CD4-positive, alpha-beta T cell treated with Interleukin-21 for 1 hour (primary cell): ENCODE measurements at regions not wholly inside any gene's neighbourhood (a gene's known extent, or its start where the extent isn't known, plus 50 kb on each side); places are given as distances from the start of the nearest gene placed in this dataset.
A peak's percentile ranks its signal among the peaks of the same experiment; 100 is the strongest.

ENCODE experiments used
- DNase-seq: peaks from one replicate; pipeline ENCODE4 v3.0.0-alpha.2; 2020

DNA sequence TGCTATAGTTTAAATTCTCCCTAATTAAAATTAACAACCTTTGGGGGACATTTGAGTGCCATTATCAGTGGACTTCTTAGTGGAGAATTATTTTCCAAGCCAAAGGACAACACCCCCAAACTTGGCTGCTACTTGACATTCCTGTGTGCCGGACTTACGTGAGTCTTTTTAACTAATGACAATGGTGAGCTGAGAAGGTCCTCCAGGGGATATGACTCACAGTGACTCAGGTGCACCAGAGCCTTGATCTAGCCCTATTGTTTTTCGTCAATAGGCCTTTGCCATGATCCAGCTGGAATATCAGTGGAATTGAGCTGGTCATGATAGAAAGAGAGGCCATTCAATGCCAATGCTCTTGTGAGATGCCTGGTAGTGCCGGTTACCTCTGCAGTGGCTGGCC lies 118.1 kb upstream of the CXCR4 start:
- DNase-seq, result no peak

DNA sequence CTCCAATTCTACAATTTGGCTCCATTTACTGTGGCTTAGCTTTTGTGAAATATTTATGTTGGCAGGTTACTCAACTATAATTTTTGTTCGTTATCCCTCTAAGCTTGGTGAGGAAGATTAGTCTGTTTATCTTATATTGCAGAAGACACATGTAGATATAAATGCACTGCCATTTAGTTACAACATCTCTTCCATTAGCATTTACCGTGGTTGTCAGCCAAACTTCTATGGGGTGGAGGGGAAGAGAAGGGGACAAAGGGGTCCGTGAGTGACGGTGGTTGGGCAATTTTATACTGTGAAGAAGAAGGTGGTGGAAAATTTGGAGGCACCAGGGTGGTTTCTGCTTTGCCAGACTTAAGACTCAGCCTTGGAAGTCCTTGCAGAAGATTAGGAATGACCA lies 117.6 kb upstream of the CXCR4 start:
- DNase-seq, result no peak

- no peak for DNase-seq
Observed at GRCh38 chr2:136234261-136234660, 116.3 kb upstream of the CXCR4 start.

DNA sequence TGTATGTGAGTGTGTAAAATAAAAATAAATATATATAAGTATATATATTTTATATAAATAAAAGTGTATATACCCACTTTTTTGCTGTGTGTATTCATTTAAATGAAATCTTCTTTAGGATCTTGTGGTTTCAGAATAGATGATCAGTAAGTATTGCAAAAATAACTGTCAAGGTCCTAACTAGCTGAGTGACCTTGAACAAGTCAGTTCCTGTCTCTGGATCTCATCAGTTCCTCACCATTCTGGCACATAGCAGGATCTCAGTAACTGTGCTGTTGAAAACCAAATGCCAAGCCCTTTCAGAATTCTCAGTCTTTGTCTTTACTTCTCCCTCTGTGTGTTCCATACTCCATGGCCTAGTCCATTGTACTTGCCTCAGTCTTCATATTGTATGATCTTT lies 115.3 kb upstream of the CXCR4 start:
- DNase-seq, result no peak

GRCh38 chr2:136232456-136233172 lies 114.7 kb upstream of the CXCR4 start:
- DNase-seq, result no peak

DNA sequence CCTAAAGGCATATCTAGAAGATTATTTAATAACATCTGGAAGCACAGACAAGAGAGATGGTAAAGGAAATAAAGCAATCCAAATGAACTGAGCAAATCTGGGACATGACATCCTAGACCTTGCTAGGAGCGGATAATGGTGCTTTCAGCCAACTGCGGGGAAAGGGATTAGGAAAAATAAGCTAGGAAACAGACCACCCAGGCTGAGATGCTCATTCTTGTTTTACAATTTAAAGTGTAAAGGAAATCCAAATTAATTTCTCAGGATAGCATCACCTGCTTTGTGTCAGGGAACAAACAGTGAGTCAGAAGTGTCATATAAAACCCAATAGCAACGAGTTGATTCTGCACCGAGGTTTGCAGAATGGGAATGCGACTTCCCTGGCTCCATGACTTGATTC lies 112.5 kb upstream of the CXCR4 start:
- DNase-seq, result no peak

DNA sequence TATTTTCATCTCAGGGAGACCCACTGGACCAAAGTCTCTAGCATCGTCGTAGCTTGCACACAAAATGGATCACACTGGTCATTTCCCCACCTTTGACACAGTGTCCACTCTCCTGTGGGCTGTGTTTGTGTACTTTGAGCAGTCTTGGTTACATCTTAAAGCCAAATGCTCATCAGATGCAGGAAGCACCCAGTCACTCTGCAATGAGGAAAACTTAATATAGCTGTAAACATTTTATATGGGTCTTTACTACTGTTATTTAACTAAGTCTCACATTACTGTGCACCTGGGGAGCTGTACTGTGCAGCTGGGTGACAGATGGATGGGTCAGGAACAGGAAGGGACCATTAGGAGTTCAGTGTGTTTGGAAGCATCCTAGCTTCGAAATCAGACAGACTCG lies 109.0 kb upstream of the CXCR4 start:
- DNase-seq, result no peak

DNA sequence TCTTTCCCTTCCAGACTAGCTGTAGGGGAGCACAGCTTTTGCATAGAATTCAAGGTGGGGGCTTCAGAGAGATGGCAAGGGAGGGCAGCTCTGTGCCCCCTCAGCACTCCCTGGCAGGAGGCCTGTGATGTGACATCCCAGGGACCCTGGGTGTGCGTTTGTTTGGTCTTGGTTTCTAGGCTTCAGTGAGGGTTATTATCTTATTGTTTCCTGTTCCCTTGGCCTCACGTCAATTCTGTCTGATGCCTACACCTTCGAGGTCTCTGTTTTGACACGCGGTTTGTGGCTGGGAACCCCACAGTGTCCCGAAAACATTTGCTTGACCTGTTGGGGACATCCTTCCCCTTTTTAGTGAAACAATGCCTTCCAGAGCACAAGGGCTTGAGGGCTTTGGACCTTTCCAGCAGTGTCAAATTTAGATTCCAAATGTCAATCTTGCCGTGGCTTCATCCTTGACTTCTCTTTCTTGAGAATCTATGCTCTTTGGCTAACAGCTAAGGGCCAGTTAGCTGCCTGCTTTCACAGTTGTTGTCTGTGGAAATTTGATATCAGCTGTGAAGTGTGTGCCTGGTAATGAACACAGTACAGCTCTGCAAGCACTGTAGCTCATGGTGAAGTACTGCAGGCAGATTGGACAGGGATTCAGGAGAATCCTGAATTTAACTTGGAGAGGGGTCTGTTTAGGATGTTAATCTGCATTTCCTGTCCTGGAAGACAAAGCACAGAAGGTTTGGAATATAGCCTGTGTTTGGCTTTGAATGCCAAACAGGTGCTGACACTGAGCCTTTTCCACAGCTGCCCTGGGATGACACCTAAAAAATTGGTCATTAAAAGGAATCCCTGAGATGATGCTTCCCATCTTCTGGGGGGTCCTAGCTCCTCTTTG lies 108.2 kb upstream of the CXCR4 start:
- peak; percentile 50 for DNase-seq

DNA sequence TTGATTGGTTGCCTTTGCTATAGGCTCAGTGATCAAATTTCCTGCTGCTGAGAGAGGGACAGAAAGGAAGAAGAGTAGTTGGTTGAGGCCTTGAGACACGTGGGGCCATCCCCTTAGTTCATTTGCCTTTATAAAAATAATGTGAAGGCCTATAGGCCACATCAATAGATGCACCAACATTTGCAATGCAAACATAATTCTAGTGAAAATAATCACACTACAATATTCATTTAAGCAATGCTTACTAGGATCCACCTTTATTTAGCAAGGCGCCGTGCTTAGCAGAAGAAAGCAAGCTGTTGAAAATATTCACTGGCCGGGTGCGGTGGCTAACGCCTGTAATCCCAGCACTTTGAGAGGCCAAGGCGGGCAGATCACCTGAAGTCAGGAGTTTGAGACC lies 105.3 kb upstream of the CXCR4 start:
- DNase-seq, result no peak

GRCh38 chr2:136222862-136223261 lies 104.9 kb upstream of the CXCR4 start:
- DNase-seq, result no peak

DNA sequence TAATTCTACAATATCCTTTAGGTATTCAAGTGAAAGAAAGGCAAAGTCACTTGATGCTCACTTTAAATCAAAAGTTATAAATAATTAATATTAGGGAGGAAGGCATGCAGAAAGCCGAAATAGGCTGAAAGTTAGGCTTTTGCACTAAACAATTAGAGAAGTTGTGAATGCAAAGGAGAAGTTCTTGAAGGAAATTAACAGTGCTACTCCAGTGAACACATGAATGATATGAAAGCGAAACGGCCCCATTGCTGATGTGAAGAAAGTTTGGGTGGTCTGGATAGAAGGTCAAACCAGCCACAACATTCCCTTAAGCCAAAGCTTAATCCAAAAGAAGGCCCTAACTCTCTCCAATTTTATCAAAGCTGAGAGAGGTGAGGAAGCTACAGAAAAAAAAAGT lies 103.1 kb upstream of the CXCR4 start:
- DNase-seq, result no peak

DNA sequence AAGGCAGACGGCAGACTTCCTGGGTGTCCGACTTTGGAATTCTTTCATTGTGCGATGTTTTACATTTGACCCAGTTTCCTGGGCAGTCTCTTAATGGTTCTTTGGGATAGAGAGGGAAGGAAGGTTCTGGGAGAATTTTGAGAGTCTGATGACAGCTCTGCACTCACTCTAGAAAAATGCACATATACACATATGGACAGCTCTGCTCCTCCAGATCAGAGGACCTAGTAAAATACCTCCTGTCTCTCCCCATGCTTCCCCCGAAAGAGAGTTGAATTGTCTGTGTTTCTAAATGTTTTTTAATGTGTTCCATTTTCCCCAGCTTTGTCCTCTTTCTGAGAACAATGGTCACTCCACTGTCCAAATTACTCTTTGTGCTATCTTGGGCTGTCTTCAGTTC lies 102.0 kb upstream of the CXCR4 start:
- DNase-seq, result no peak

- DNase-seq, result no peak
Observed at GRCh38 chr2:136219341-136219740, 101.4 kb upstream of the CXCR4 start.

DNA sequence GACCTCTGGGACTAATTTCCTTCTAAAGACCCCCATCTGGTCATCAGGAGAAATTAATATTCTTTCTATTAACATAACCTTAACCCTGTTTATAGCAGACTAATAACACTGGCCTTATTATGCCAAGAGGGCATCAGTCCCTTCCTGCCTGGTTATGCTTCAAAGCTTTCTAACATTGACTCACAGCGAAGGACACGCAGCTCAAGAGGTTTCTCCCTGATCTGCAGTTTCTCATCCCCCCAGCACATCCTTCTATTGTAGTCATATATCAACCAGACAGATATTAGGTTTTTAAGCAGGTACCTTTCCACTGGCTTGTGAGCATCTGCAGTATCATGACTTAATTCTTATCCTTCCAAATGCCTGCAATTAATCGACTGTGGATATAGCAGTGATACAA lies 100.0 kb upstream of the CXCR4 start:
- no peak for DNase-seq

- no peak for DNase-seq
Observed at GRCh38 chr2:136215908-136216472, 98.0 kb upstream of the CXCR4 start.

GRCh38 chr2:136215449-136215848 lies 97.5 kb upstream of the CXCR4 start:
- no peak for DNase-seq

- DNase-seq, result no peak
Observed at GRCh38 chr2:136214307-136215200, 96.6 kb upstream of the CXCR4 start.

GRCh38 chr2:136213836-136214235 lies 95.9 kb upstream of the CXCR4 start:
- DNase-seq, result no peak

- peak; percentile 62 for DNase-seq
Observed at GRCh38 chr2:136212426-136213378, 94.8 kb upstream of the CXCR4 start.

DNA sequence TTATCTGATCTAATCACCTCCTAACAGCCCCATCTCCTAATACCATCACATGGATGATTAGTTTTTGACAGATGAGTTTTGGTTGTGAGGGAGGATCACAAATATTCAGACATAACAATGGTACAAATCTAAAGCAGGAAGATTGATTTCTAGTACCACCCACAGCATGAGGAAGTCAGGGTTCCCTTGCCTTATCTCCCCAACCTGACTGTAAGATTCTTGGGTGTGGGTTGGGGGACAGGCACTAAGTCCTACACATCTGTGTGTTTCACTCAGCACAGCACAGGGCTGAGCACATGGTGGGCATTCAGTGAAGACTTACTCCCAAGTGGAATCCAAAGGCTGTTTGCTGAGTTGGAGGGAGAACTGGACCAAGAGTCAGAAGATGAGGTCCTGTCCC lies 93.8 kb upstream of the CXCR4 start:
- no peak for DNase-seq

DNA sequence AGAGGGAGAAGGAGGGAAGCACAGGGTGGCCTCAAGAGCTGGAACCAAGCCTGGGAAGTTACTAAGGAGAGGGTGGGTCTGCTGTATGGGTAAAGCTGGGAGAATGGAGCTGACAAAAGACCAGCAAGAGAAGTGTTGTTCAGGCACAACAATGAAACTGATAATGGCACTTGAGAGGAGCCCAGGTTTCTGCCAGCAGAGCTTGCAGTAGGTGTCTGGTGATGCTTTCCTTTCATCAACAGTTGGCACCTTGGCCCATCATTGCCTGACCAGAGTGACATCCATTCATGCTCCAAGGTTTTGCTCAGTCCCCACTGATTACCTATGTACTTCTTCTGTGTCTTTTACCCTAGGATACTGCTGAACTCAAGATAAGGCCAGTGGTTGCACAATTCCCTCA lies 92.9 kb upstream of the CXCR4 start:
- DNase-seq, result no peak

- DNase-seq, result no peak
Observed at GRCh38 chr2:136210455-136210805, 92.5 kb upstream of the CXCR4 start.
